ENCODE measurements at regions not wholly inside any gene's neighbourhood (a gene's known extent, or its start where the extent isn't known, plus 50 kb on each side); places are given as distances from the start of the nearest gene placed in this dataset.

DNA sequence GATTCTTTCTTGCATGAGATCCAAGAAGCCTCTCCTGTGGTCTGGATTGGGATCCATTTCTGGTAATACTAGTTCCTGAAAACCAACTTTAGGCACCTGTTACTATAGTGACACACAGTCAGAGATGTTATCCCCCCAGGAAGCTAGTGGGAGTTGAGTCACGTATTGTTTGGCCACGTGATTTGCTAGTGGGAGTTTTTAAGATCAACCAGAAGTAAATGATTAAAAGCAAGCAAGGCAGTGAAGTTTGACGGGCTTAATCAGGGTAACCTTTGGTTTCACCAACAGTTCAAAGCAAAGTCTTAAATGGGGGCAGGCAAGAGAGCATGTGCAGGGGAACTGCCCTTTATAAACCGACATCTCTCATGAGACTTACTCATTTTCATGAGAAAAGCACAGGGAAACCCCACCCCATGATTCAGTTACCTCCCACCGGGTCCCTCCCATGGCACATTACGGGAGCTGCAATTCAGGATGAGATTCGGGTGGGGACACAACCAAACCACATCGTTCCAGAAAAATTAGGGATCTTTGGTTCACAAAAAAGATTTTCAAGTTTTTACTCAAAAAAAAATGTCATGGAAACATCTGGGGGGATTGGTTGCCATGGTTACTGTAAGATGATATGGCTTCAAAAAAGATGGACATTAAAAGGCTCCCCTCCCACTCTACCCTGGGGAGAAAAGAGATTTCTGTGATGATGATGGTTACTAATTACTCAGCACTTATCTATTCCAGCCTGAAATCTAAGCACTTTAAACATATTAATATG is 483.1 kb upstream of the ERCC4 start (continued):
- TF ChIP-seq ZFP36L1 (CRISPR knock-in tag; IDR thresholded peaks at IDR 0.05) (no peak), POLR2AphosphoS5 (IDR thresholded peaks at IDR 0.05; ENCODE audit: low read depth, low read length) (no peak), TCF7L2 (IDR thresholded peaks at IDR 0.05; ENCODE audit: low read depth, low read length) (no peak), MED1 (CRISPR knock-in tag; IDR thresholded peaks at IDR 0.05) (peak; percentile 63), ZNF839 (CRISPR knock-in tag; IDR thresholded peaks at IDR 0.05; ENCODE audit: borderline replicate concordance) (no peak), ZNF737 (CRISPR knock-in tag; IDR thresholded peaks at IDR 0.05; ENCODE audit: borderline replicate concordance) (no peak), KLF9 (CRISPR knock-in tag; IDR thresholded peaks at IDR 0.05; ENCODE audit: low read depth) (no peak), ARHGAP35 (CRISPR knock-in tag; IDR thresholded peaks at IDR 0.05; ENCODE audit: borderline replicate concordance) (no peak), PHF20 (CRISPR knock-in tag; IDR thresholded peaks at IDR 0.05) (no peak), ZNF672 (CRISPR knock-in tag; IDR thresholded peaks at IDR 0.05) (no peak)
- TF ChIP-seq, protein P1, sequence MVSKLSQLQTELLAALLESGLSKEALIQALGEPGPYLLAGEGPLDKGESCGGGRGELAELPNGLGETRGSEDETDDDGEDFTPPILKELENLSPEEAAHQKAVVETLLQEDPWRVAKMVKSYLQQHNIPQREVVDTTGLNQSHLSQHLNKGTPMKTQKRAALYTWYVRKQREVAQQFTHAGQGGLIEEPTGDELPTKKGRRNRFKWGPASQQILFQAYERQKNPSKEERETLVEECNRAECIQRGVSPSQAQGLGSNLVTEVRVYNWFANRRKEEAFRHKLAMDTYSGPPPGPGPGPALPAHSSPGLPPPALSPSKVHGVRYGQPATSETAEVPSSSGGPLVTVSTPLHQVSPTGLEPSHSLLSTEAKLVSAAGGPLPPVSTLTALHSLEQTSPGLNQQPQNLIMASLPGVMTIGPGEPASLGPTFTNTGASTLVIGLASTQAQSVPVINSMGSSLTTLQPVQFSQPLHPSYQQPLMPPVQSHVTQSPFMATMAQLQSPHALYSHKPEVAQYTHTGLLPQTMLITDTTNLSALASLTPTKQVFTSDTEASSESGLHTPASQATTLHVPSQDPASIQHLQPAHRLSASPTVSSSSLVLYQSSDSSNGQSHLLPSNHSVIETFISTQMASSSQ (IDR thresholded peaks at IDR 0.05; ENCODE audit: low read depth) = peak; percentile 75
- TF ChIP-seq, protein P1 (CRISPR knock-in tag; IDR thresholded peaks at IDR 0.05; ENCODE audit: borderline replicate concordance) = no peak
- TF ChIP-seq, protein P2, sequence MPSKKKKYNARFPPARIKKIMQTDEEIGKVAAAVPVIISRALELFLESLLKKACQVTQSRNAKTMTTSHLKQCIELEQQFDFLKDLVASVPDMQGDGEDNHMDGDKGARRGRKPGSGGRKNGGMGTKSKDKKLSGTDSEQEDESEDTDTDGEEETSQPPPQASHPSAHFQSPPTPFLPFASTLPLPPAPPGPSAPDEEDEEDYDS (CRISPR knock-in tag; IDR thresholded peaks at IDR 0.05) = 0 out of 2 replicates have a peak, but pooled peaks have one; percentile 12
- TF ChIP-seq, protein P3, sequence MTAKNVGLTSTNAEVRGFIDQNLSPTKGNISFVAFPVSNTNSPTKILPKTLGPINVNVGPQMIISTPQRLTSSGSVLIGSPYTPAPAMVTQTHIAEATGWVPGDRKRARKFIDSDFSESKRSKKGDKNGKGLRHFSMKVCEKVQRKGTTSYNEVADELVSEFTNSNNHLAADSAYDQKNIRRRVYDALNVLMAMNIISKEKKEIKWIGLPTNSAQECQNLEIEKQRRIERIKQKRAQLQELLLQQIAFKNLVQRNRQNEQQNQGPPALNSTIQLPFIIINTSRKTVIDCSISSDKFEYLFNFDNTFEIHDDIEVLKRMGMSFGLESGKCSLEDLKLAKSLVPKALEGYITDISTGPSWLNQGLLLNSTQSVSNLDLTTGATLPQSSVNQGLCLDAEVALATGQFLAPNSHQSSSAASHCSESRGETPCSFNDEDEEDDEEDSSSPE (CRISPR knock-in tag; IDR thresholded peaks at IDR 0.05) = no peak
- TF ChIP-seq, protein P4, sequence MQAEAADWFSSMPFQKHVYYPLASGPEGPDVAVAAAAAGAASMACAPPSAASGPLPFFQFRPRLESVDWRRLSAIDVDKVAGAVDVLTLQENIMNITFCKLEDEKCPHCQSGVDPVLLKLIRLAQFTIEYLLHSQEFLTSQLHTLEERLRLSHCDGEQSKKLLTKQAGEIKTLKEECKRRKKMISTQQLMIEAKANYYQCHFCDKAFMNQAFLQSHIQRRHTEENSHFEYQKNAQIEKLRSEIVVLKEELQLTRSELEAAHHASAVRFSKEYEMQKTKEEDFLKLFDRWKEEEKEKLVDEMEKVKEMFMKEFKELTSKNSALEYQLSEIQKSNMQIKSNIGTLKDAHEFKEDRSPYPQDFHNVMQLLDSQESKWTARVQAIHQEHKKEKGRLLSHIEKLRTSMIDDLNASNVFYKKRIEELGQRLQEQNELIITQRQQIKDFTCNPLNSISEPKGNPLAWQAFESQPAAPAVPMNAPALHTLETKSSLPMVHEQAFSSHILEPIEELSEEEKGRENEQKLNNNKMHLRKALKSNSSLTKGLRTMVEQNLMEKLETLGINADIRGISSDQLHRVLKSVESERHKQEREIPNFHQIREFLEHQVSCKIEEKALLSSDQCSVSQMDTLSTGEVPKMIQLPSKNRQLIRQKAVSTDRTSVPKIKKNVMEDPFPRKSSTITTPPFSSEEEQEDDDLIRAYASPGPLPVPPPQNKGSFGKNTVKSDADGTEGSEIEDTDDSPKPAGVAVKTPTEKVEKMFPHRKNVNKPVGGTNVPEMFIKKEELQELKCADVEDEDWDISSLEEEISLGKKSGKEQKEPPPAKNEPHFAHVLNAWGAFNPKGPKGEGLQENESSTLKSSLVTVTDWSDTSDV (CRISPR knock-in tag; IDR thresholded peaks at IDR 0.05) = no peak
- TF ChIP-seq, protein P5, sequence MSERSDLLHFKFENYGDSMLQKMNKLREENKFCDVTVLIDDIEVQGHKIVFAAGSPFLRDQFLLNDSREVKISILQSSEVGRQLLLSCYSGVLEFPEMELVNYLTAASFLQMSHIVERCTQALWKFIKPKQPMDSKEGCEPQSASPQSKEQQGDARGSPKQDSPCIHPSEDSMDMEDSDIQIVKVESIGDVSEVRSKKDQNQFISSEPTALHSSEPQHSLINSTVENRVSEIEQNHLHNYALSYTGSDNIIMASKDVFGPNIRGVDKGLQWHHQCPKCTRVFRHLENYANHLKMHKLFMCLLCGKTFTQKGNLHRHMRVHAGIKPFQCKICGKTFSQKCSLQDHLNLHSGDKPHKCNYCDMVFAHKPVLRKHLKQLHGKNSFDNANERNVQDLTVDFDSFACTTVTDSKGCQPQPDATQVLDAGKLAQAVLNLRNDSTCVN (CRISPR knock-in tag; IDR thresholded peaks at IDR 0.05; ENCODE audit: borderline replicate concordance) = no peak
- TF ChIP-seq, protein P6, sequence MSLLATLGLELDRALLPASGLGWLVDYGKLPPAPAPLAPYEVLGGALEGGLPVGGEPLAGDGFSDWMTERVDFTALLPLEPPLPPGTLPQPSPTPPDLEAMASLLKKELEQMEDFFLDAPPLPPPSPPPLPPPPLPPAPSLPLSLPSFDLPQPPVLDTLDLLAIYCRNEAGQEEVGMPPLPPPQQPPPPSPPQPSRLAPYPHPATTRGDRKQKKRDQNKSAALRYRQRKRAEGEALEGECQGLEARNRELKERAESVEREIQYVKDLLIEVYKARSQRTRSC (CRISPR knock-in tag; IDR thresholded peaks at IDR 0.05; ENCODE audit: low read depth) = no peak
